Right hindlimb (tissue), 1 donor: ENCODE measurements at regions not wholly inside any gene's neighbourhood (a gene's known extent, or its start where the extent isn't known, plus 50 kb on each side); places are given as distances from the start of the nearest gene placed in this dataset.

Experiments
- DNase-seq: peaks from one replicate; pipeline ENCODE4 v3.0.0-alpha.2; 2018

- peak; percentile 18 for DNase-seq
These were observed 610.8 kb downstream of the EPHA4 start for GRCh38 chr2:220961143-220961860.

- no peak for DNase-seq
These were observed 609.5 kb downstream of the EPHA4 start for GRCh38 chr2:220962556-220962955.

GRCh38 chr2:220963076-220963475 lies 609.0 kb downstream of the EPHA4 start:
- DNase-seq = no peak

GRCh38 chr2:220963930-220964329 lies 608.2 kb downstream of the EPHA4 start:
- DNase-seq = no peak

- DNase-seq = no peak
These were observed 605.5 kb downstream of the EPHA4 start for GRCh38 chr2:220966636-220967035.

- DNase-seq = no peak
These were observed 602.8 kb downstream of the EPHA4 start for GRCh38 chr2:220969348-220969747.

GRCh38 chr2:220980966-220981675 lies 591.0 kb downstream of the EPHA4 start:
- peak; percentile 29 for DNase-seq

- no peak for DNase-seq
These were observed 590.2 kb downstream of the EPHA4 start for GRCh38 chr2:220981926-220982325.

GRCh38 chr2:220985561-220985960 lies 586.5 kb downstream of the EPHA4 start:
- no peak for DNase-seq

GRCh38 chr2:220987839-220988238 lies 584.3 kb downstream of the EPHA4 start:
- no peak for DNase-seq

GRCh38 chr2:220991972-220992371 lies 580.1 kb downstream of the EPHA4 start:
- DNase-seq = no peak

GRCh38 chr2:220994846-220995245 lies 577.3 kb downstream of the EPHA4 start:
- peak; percentile 24 for DNase-seq

GRCh38 chr2:220995581-220995980 lies 576.5 kb downstream of the EPHA4 start:
- DNase-seq = no peak

- no peak for DNase-seq
These were observed 573.9 kb downstream of the EPHA4 start for GRCh38 chr2:220998156-220998555.

- DNase-seq = no peak
These were observed 572.7 kb downstream of the EPHA4 start for GRCh38 chr2:220999356-220999755.

GRCh38 chr2:221001381-221001801 lies 570.7 kb downstream of the EPHA4 start:
- no peak for DNase-seq

GRCh38 chr2:221002101-221002685 lies 569.9 kb downstream of the EPHA4 start:
- DNase-seq = no peak

GRCh38 chr2:221005338-221005737 lies 566.8 kb downstream of the EPHA4 start:
- DNase-seq = no peak

GRCh38 chr2:221006084-221006483 lies 566.0 kb downstream of the EPHA4 start:
- no peak for DNase-seq

- DNase-seq = no peak
These were observed 555.6 kb downstream of the EPHA4 start for GRCh38 chr2:221016551-221016950.

- DNase-seq = no peak
These were observed 553.8 kb downstream of the EPHA4 start for GRCh38 chr2:221018262-221018661.

- no peak for DNase-seq
These were observed 552.4 kb downstream of the EPHA4 start for GRCh38 chr2:221019668-221020067.

- no peak for DNase-seq
These were observed 549.5 kb downstream of the EPHA4 start for GRCh38 chr2:221022554-221022953.

GRCh38 chr2:221025398-221025797 lies 546.7 kb downstream of the EPHA4 start:
- DNase-seq = no peak
